CD4-positive, alpha-beta T cell treated with Interferon alpha-2 for 1 hour (primary cell): ENCODE measurements at regions not wholly inside any gene's neighbourhood (a gene's known extent, or its start where the extent isn't known, plus 50 kb on each side); places are given as distances from the start of the nearest gene placed in this dataset.

ENCODE experiments used
- DNase-seq, 2 donors: peaks; one replicate each; pipeline ENCODE4 v3.0.0-alpha.2; 2020 to 2022

DNA sequence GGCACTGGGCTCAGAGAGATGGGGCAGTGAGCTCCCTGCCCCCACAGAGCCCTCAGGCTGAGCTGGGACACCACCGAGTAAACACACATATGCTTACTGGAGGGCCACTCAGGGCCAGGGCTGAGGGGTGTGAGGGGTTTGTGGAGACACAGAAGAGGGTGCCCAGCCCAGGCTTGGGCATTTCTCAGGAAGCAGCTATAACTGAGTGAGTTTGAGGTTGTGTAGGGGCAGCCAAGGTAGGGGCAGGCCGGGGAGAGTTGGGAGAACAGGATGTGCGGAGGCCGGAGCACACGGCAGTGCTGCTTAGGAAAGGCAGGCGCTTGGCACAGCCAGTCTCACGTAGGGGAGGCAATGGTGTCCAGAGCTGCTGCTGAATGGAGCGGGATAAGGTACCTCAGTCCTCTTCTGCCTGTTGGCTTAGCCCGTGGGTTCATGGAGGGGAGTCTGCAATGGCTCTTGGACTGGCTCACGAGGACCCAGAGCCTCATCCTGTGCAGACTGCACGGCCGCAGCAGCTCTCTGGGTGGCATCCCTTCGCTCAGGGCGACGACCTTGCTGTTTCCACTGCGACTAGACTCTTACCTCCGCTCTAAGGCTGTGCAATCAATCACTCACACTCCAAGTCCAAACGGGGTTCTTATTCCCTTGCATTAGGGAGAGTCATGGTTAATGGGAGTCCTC, 466.1 kb upstream of the HS6ST1 start:
- DNase-seq: no peak

GRCh38 chr2:128786316-128786715, 467.6 kb upstream of the HS6ST1 start:
- DNase-seq: no peak

GRCh38 chr2:128786741-128787478, 468.2 kb upstream of the HS6ST1 start:
- no peak for DNase-seq

GRCh38 chr2:128787616-128788015, 468.9 kb upstream of the HS6ST1 start:
- no peak for DNase-seq

DNA sequence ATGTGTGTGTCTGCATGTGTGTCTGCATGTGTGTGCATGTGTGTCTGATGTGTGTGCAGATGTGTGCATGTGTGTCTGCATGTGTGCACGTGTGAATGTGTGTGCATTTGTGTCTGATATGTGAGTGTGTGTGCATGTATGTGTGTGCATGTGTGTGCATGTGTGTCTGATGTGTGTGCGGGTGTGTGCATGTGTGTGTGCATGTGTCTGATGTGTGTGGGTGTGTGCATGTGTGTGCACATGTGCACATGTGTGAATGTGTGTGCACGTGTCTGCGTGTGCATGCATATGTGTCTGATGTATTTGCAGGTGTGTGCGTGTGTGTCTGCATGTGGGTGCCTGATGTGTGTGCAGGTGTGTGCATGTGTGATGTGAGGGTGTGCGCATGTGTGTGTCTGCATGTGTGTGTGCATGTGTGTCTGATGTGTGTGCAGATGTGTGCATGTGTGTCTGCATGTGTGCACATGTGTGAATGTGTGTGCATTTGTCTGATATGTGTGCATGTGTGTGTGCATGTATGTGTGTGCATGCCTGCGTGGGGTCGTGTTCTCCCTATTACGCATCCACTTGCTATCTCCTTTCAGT, 470.1 kb upstream of the HS6ST1 start:
- DNase-seq: no peak

DNA sequence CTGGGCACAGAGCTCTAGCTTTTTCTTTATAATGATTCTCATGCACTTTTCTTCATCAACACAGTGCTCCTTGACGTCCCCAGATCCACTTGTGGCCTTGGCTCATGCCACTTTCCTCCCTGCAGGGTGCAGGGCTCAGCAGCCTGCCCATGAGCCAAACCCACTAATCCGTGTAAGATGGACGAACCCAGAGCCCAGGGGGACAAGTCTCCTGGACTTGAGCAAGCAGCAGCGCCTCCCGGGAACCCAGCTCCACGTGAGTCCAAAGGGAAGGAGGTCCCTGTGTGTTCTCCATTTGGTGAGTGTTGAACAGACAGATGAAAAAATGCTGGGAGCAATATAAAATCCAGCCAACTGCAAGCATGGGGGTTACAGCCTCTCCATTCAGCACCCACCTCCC, 470.6 kb upstream of the HS6ST1 start:
- no peak for DNase-seq

DNA sequence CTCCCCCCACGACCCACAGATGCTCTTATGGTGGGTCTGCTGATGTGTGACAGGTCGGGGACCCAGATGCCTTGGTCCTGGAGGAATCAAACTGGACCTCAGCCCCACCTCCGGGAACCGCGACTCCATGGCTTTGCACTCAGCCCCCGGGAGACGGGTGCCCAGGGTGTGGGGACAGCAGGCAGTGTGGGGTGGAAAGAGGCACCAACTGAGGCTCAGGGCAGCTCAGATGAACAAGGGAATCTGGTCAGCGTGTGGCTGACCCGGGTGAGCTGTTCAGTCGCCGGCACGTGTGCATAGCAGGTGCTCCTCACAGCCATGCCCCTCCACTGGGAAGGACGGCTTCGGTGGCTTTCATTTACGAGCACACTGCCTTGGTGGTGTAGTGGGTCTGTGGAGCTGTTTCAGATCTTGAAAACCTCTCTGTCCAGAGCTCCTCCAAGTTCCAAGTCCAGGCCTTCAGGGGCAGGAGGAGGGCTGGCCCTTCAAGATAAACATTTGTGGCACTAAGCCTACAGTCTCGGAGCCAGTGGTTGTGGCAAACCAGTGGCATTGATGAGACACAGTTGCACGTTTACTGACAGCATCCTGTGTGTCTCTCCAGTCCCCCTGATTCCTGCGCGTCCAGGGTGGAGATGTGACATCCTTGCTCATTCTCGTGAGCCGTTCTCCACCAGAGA, 471.2 kb upstream of the HS6ST1 start:
- no peak for DNase-seq

DNA sequence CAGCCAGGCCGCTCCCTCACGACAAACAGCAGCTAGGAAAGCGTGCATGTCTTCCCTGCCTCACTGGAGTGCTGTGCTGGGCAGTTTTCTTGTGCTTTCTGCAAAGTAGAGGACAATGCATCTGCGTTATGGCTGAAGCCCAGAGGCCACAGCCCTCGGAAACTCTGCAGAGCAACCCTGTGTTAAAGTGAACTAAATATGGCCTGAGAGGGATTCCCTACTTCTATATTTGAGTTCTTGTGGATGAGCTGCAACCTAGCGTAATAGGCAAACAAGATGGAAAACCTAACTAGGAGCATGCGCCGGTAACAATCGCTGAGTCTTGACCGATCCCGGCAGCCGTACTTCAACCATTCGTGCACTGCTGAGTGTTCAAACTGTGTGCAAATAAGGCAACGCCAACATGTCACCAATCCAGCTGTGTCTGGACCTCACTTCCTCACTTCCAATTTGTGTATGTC, 471.9 kb upstream of the HS6ST1 start:
- DNase-seq: no peak

DNA sequence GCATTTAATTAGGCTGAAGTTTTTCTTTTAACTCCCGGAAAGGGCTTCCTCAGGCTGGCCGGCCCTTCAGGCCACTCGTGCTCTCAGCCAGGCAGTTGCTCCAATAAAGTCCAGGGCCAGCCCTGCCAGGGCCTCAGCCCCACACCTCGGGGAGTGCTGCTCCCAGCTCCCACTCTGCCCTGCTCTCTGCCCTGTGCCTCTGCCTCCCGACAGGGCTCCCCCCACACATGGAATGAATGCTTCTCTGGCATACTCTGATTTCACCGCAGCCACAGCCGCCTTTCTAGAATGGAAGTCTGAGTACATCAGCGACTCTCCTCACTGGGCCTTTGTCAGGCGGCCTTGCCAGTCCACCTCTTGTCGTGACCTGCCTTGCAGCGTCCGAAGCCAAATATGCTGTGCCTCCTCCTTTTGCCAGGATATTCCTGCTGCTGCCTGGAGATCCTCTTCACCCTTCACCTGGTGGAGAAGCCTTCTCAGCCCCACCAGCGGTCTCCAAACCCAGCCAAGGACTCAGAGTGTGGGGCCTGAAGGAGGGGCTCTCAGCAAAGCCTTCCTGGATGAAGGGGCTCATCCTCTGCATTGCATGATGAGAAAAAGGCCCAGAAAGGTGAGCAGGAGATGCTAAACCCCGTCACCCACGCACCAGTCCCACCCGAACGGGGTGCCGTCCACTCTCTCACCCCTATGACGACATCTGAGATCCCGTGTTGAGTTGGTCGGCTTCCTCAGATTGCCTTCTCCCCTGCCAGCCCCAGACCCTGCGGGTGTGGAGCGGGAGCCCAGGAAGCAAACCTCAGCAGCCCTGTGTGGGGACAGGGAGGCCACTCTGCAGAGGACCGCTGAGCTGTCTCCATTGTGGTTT, 472.7 kb upstream of the HS6ST1 start:
- DNase-seq: no peak

GRCh38 chr2:128791985-128792320, 473.3 kb upstream of the HS6ST1 start:
- no peak for DNase-seq

- no peak for DNase-seq
Observed at GRCh38 chr2:128792476-128793054, 473.9 kb upstream of the HS6ST1 start.

GRCh38 chr2:128793404-128793803, 474.7 kb upstream of the HS6ST1 start:
- DNase-seq: no peak

DNA sequence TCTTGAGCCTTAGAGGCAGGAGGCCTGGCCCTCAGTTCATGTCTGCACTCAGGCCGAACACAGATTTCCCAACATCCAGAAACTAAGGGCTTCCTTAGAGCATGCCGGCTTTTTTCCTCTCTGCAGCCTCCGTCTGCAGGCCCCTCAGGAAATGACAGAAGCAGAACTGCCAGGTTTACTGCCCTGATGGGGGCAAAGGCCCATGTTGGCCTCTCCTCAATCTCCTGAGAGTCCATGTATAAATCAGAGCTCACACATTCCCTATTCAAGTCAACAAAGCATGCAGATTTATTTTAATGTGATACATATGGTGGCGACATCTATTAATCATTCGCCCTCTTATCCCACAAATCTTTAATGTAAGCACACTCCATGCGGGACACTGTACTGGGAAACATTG, 475.6 kb upstream of the HS6ST1 start:
- no peak for DNase-seq

- DNase-seq: no peak
Observed at GRCh38 chr2:128796321-128796720, 477.7 kb upstream of the HS6ST1 start.

- DNase-seq: no peak
Observed at GRCh38 chr2:128797092-128797491, 478.4 kb upstream of the HS6ST1 start.

DNA sequence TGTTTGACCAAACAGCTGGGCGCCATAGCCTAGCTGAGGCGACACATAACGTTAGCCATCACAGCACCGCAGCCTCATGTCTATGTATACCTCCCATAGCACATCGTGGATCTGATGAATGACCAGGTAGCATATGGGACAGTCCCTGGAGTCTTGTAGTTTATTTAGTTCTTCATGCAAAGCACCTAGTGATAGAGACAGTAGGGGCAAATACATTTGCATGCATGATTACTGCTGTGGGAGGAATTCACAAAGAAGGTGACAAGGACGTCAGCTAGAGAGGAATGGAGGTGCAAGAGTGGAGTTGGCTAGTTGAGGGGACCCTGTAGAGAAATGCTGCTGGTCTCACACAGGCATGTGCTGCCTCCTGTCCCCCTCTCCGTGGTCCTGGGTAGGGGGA, 478.9 kb upstream of the HS6ST1 start:
- no peak for DNase-seq

DNA sequence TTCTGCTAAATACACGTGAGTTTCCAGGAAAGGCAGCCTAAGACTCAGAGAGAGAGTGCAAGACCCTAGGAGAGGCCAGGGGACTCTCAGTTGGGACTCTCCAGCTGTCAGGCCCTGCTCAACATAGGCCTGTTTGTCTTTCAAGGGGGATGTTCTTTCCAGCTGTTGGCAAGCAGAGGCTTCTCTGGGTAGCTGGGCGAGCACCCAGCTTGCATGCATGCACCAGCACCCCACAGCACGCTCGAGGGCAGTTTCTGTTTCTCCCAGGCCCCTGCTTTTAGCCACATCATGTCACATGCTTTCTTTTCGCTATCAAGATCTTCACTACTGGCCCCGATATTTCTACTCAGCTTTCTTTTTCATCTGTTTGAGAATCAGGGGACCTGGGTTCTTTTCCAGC, 479.3 kb upstream of the HS6ST1 start:
- DNase-seq: no peak

DNA sequence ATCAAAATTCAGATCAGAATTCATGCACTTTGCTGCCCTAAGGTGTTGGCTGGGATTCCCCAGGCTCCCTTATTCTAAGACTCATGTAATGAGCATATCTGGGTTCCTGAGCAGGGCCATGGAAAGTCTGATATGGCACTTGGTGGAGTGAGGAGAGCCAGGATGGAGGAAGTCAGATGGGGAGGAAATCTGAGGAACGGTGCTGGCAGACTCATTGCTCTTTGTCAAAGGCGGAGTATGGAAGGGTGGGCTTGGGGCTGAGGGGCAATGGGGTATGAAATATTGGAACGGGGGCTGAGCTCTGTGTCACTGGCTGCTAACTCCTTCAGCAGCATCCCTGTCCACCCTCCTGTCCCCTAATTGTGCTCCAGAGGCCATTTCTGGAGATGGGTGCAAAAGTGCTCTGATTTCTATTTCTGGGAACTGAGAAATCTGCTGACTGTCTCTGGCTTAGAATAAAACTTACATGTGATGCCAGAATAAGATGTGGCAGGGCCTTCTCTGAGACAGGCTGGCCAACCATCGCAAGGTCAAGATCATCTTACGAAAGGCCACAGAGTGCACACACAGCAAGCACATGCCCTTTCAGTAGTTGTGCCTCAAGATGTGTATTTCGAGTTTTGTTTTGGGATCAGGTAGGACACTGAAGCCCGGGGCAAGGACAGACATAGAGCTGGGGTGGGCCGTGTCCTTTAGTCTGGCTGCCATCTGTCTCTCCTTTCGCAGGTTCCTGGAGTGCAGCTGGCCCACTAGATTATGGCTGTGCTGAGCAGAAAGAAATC, 480.0 kb upstream of the HS6ST1 start:
- no peak for DNase-seq

DNA sequence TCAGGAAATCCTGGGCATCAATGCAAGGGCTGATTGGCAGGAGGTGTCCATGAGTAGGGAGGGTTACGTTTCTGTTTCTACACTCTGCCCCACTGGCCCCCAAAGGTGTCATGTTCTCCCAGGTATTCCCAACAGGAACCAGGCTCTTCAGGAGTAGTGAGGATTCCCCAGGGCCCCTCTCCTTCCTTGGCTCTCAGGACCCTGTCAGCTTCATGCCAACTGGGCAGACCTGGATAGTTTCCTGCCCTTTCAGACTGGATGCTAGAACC, 480.6 kb upstream of the HS6ST1 start:
- DNase-seq: no peak

DNA sequence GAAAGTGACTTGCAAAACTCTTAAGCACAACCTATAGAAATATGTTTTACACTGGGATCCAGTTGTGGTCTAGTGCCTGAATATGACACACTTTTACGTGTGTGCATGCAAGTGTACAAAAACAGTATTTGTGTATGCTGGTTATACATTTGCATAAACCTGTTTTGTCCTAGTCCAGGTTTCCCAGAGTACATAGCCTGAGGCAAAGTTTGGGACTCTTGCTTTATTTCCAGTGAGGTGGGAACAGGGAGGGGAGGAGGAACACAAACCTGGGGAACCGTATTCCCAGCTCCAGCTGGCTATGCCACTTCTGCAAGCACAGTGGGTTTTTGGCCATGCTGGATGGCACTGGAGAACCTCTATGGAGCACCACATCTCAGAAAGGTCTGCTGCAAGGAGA, 481.1 kb upstream of the HS6ST1 start:
- no peak for DNase-seq

DNA sequence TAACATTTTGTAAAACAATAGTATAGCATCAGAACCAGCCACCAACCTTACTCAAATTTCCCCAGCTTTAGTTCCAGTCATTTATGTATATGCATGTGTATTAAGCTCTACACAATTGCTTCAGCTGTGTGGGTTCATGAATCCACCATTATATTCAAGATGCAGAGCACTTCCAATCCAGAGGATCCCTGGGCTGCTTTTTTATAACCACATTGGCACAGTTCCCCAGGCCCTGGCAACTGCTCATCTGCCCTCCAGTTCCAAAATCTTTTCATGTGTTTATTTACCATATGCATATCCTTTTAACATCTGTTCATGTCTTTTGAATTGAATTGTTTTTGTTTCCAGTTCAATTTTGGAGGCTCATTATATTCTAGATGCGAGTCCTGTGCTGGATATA, 482.9 kb upstream of the HS6ST1 start:
- DNase-seq: no peak

GRCh38 chr2:128803222-128803621, 484.6 kb upstream of the HS6ST1 start:
- DNase-seq: no peak
